Osteoblast (primary cell): ENCODE measurements at regions not wholly inside any gene's neighbourhood (a gene's known extent, or its start where the extent isn't known, plus 50 kb on each side); places are given as distances from the start of the nearest gene placed in this dataset.

ENCODE experiments used
- DNase-seq: peaks from one replicate; pipeline ENCODE4 v3.0.0; 2011; ENCODE audit warnings: low spot score, mixed read lengths; ENCODE audit not compliant: insufficient read length; ENCODE audit errors: missing footprints
- H2AFZ ChIP-seq: 2 replicates; pipeline ENCODE4 v1.6.0; 2011; ENCODE audit warnings: mild to moderate bottlenecking, low read length
- H3K27ac ChIP-seq: 2 replicates; pipeline ENCODE4 v1.5.1; 2011; ENCODE audit warnings: mild to moderate bottlenecking, low read depth, low read length, moderate library complexity
- H3K27me3 ChIP-seq: 2 replicates; pipeline ENCODE4 v1.6.0; 2012; ENCODE audit warnings: mild to moderate bottlenecking, control low read depth, inconsistent platforms, low read length, moderate library complexity; ENCODE audit not compliant: insufficient read depth
- H3K36me3 ChIP-seq: 2 replicates; pipeline ENCODE4 v1.5.1; 2011; ENCODE audit warnings: mild to moderate bottlenecking, low read length, control low read depth, moderate library complexity; ENCODE audit not compliant: insufficient read depth
- H3K4me1 ChIP-seq: 2 replicates; pipeline ENCODE4 v1.5.1; 2011; ENCODE audit warnings: mild to moderate bottlenecking, low read length, control low read depth, moderate library complexity; ENCODE audit not compliant: insufficient read depth
- H3K4me2 ChIP-seq: 2 replicates; pipeline ENCODE4 v1.6.0; 2011; ENCODE audit warnings: mild to moderate bottlenecking, low read length; ENCODE audit not compliant: insufficient read depth
- H3K4me3 ChIP-seq: fragments of 200-600 bp; sonication (generic); 3 replicates; pipeline ENCODE4 v1.5.1; 2012; ENCODE audit warnings: mild to moderate bottlenecking, low read length, inconsistent platforms; ENCODE audit not compliant: insufficient read depth
- H3K79me2 ChIP-seq: 2 replicates; pipeline ENCODE4 v1.6.0; 2012; ENCODE audit warnings: mild to moderate bottlenecking, low read length, control low read depth, inconsistent platforms; ENCODE audit not compliant: insufficient read depth
- H3K9me3 ChIP-seq: 2 replicates; pipeline ENCODE4 v1.5.1; 2011; ENCODE audit warnings: low read depth, low read length, control low read depth
- H4K20me1 ChIP-seq: 2 replicates; pipeline ENCODE4 v1.6.0; 2012; ENCODE audit warnings: mild to moderate bottlenecking, low read length, control low read depth; ENCODE audit not compliant: insufficient read depth
- TF ChIP-seq, protein P1 (sequence below): IDR thresholded peaks from 2 replicates; pipeline ENCODE4 v1.5.1; 2011; ENCODE audit warnings: mild to moderate bottlenecking, low read depth, low read length, moderate library complexity; ENCODE audit errors: extremely low read depth

DNA sequence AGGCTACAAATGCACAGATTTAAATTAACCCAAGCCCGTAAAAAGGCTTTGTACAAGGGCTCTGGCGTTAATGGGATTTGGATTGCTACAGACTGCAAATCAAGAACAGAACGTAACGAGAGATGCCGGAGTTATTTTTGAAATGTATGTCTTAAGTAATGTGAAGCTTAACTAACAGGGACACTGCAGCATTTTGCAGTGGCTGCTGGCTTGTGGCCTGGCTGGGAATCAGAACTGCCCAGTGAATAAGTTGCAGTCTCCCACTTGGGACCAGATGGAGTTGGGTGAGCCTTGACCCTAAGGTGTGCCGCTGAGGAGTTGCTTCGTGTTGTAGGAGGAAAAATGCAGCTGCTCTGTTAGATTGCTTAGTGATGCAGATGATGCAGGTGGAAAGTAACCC lies 318.4 kb downstream of the DHX15 start:
- H3K9me3 ChIP-seq = no peaks in the 10 kb centered on the region
- no peak for DNase-seq

DNA sequence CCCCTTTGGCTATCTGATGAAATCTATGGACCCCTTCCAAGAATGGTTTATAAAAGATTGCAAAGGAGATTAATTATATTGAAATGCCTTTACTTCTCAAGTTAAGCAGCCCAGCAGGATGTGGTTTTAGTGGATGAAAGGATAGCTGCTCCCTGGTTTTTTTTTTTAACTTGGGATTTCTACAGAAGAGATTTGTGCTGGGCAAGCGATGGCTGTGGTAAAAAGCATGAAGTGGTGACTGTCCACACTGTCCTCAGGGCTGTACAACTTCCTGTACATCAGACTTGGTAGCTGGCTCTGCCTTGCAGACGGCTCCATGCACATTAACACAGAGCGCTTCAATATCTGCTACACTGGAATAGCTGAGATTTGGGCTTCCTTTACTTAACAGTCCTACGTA lies 321.7 kb downstream of the DHX15 start:
- Histone ChIP-seq H2AFZ (no peak overlapping the region), H3K4me2 (no peak overlapping the region), H3K27me3 (no peaks in the 10 kb centered on the region), H3K79me2 (no peaks in the 10 kb centered on the region), H3K36me3 (no peaks in the 10 kb centered on the region), H3K9me3 (no peaks in the 10 kb centered on the region), H3K4me3 (no peak overlapping the region), H3K4me1 (peaks cover 21% of the 10 kb centered on the region), H3K27ac (no peak overlapping the region), H4K20me1 (no peaks in the 10 kb centered on the region)
- TF ChIP-seq, protein P1, sequence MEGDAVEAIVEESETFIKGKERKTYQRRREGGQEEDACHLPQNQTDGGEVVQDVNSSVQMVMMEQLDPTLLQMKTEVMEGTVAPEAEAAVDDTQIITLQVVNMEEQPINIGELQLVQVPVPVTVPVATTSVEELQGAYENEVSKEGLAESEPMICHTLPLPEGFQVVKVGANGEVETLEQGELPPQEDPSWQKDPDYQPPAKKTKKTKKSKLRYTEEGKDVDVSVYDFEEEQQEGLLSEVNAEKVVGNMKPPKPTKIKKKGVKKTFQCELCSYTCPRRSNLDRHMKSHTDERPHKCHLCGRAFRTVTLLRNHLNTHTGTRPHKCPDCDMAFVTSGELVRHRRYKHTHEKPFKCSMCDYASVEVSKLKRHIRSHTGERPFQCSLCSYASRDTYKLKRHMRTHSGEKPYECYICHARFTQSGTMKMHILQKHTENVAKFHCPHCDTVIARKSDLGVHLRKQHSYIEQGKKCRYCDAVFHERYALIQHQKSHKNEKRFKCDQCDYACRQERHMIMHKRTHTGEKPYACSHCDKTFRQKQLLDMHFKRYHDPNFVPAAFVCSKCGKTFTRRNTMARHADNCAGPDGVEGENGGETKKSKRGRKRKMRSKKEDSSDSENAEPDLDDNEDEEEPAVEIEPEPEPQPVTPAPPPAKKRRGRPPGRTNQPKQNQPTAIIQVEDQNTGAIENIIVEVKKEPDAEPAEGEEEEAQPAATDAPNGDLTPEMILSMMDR = no peak
- no peak for DNase-seq

More for the DNA sequence above, 318.4 kb downstream of the DHX15 start:
- H3K4me2 ChIP-seq = no peak overlapping the region
- peaks cover 20% of the 10 kb centered on the region for H3K4me1 ChIP-seq
- no peaks in the 10 kb centered on the region for H3K79me2 ChIP-seq
- no peak overlapping the region for H3K4me3 ChIP-seq
- no peaks in the 10 kb centered on the region for H4K20me1 ChIP-seq
- H3K27ac ChIP-seq = no peak overlapping the region
- no peaks in the 10 kb centered on the region for H3K27me3 ChIP-seq
- no peaks in the 10 kb centered on the region for H3K36me3 ChIP-seq
- no peak overlapping the region for H2AFZ ChIP-seq
- TF ChIP-seq, protein P1 = no peak

DNA sequence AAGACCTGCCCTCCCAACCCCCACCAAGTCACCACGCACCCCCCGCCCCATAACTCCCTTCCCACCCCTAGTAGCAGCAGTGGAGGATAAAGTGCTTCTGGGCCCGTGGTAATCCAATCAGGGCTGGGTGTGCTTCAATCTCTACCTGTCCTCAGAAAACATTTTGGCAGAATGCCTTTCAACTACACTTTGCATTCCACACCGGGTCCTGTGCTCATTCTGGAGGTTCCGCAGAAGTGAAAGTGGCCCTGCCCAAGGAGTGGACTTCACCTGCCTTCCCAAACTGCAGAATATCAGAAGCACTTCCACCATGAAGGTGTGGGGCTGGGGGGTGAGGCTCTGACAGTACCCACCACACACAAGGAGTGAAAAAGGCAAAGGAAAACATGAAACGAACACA lies 322.3 kb downstream of the DHX15 start:
- Histone ChIP-seq H3K4me3 (no peak overlapping the region), H3K4me1 (peaks cover 17% of the 10 kb centered on the region), H3K4me2 (no peak overlapping the region), H4K20me1 (no peaks in the 10 kb centered on the region), H3K27me3 (peaks cover 3% of the 10 kb centered on the region), H3K9me3 (no peaks in the 10 kb centered on the region), H3K36me3 (no peaks in the 10 kb centered on the region), H2AFZ (no peak overlapping the region), H3K79me2 (no peaks in the 10 kb centered on the region), H3K27ac (no peak overlapping the region)
- DNase-seq = no peak
- TF ChIP-seq, protein P1 = no peak

DNA sequence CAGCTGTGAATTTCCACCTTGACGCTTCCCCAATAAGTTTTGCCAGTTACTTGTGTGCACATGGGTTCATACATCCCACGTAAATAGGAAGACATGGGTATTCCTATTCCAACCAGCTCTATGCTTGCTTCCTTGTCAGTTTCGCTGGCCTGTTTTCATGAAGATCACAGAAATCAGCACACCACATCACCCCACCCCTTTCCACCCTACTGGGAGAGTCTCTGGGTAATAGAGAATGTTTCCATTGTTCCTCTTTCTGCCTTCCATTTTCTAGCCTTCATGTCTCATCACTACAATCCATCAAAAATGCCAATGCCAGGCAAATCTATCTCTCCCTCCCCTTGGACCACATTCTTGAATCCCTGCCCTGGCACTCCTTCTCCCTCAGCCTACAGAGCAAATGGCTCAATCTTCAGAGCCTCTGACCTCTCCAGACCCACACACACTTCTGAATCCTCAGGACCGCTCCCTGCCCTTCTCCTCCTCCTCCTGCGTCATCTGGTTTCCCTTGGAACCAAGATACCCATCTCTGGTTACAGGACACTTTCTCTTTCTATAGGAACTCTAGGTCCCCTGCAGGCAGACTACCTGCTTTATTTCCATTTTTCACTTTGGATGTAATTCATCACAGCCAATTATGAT lies 323.3 kb downstream of the DHX15 start:
- no peak for DNase-seq
- H2AFZ ChIP-seq = peak overlapping the region; percentile 41
- peaks cover 8% of the 10 kb centered on the region for H3K4me1 ChIP-seq
- no peaks in the 10 kb centered on the region for H4K20me1 ChIP-seq
- no peaks in the 10 kb centered on the region for H3K9me3 ChIP-seq
- H3K27me3 ChIP-seq = peaks cover 3% of the 10 kb centered on the region
- no peak overlapping the region for H3K4me3 ChIP-seq
- no peaks in the 10 kb centered on the region for H3K36me3 ChIP-seq
- no peaks in the 10 kb centered on the region for H3K79me2 ChIP-seq
- no peak overlapping the region for H3K27ac ChIP-seq
- peak overlapping the region; percentile 7 for H3K4me2 ChIP-seq
- TF ChIP-seq, protein P1 = no peak
